Right lobe of liver (tissue), 6 donors: ENCODE measurements at regions not wholly inside any gene's neighbourhood (a gene's known extent, or its start where the extent isn't known, plus 50 kb on each side); places are given as distances from the start of the nearest gene placed in this dataset.
"Not testable (repeated sequence)": the region's sequence is repeated elsewhere in the genome, so short reads cannot be mapped to it uniquely, and the experiment has no call there.

Source experiments
- ATAC-seq, 4 donors: fragments of 200-7000 bp; cut with Tn5 transposase; one replicate each; pipeline ENCODE4 v1.9.1; 2020; ENCODE audit warnings: mild to moderate bottlenecking in 4 of 4, moderate library complexity in 4 of 4
- DNase-seq, 3 donors: peaks; one replicate each; pipeline ENCODE4 v3.0.0-alpha.2; 2020
- H3K27ac ChIP-seq, 3 donors: fragments of 200-600 bp; one replicate each; pipeline ENCODE4 v1.8.0; 2022
- H3K27me3 ChIP-seq, 2 donors: fragments of 200-600 bp; one replicate each; pipeline ENCODE4 v1.8.0; 2022
- H3K36me3 ChIP-seq, 4 donors: fragments of 200-600 bp; sonication (generic) in 1 of 4; one replicate each; pipeline versions ENCODE4 v1.5.1 to v1.8.0; 2017 to 2022; ENCODE audit warnings: control low read depth in 1 of 4
- H3K4me1 ChIP-seq, 4 donors: fragments of 200-600 bp; sonication (generic) in 1 of 4; one replicate each; pipeline versions ENCODE4 v1.5.1 to v1.8.0; 2017 to 2022; ENCODE audit warnings: control low read depth in 1 of 4
- H3K4me3 ChIP-seq, 3 donors: fragments of 200-600 bp; one replicate each; pipeline ENCODE4 v1.8.0; 2022
- H3K9me3 ChIP-seq, 4 donors: fragments of 200-600 bp; sonication (generic) in 1 of 4; one replicate each; pipeline versions ENCODE4 v1.5.1 to v1.8.0; 2017 to 2022; ENCODE audit warnings: control low read depth in 1 of 4
- POLR2A ChIP-seq: fragments of 450-650 bp; IDR thresholded peaks from one replicate; pipeline ENCODE4 v1.6.1; 2017; ENCODE audit warnings: antibody characterized with exemption, mild to moderate bottlenecking
- WGBS: methylation state at CpG from one replicate; pipeline ENCODE4 v1.1.6; 2018; ENCODE audit warnings: low coverage, low lambda C conversion rate; ENCODE audit not compliant: insufficient coverage; ENCODE audit errors: missing lambda C conversion rate; 5-methylcytosine and 5-hydroxymethylcytosine counted together
- intact Hi-C, 2 donors: fragments of 100-400 bp; cut with DNase I; formaldehyde crosslinking; loops; one replicate each; pipeline versions ENCODE4 v1.11.2 to v1.14.1; 2022
- TF ChIP-seq, protein P1 (sequence below), 4 donors: fragments of 200-600 bp in 3 of 4; fragments of 450-650 bp in 1 of 4; IDR thresholded peaks; one replicate each; pipeline versions ENCODE4 v1.5.1 to v1.8.0; 2016 to 2022; ENCODE audit warnings: antibody characterized with exemption in 4 of 4, mild to moderate bottlenecking in 2 of 4
- donor health status: DM: no; HTN: yes; CAD: no.
- donor health status: DM: no; HTN: no; CAD: no.
- donor health status: DM: no; HTN: no; CAD: no.
- donor health status: DM: no; HTN: yes; CAD: no.
- donor health status: DM: no; HTN: yes; CAD: no.

- H3K4me3 ChIP-seq = no peak overlapping the region
- no peak for TF ChIP-seq POLR2A
- TF ChIP-seq, protein P1, sequence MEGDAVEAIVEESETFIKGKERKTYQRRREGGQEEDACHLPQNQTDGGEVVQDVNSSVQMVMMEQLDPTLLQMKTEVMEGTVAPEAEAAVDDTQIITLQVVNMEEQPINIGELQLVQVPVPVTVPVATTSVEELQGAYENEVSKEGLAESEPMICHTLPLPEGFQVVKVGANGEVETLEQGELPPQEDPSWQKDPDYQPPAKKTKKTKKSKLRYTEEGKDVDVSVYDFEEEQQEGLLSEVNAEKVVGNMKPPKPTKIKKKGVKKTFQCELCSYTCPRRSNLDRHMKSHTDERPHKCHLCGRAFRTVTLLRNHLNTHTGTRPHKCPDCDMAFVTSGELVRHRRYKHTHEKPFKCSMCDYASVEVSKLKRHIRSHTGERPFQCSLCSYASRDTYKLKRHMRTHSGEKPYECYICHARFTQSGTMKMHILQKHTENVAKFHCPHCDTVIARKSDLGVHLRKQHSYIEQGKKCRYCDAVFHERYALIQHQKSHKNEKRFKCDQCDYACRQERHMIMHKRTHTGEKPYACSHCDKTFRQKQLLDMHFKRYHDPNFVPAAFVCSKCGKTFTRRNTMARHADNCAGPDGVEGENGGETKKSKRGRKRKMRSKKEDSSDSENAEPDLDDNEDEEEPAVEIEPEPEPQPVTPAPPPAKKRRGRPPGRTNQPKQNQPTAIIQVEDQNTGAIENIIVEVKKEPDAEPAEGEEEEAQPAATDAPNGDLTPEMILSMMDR (IDR thresholded peaks at IDR 0.05) = no peak
- DNase-seq = no peak
- no peaks in the 10 kb centered on the region for H3K4me1 ChIP-seq
- ATAC-seq = peak in 1 of 4 donors; percentile 35
- H3K36me3 ChIP-seq = no peaks in the 10 kb centered on the region
- H3K27ac ChIP-seq = no peak overlapping the region
- 62% methylated on average over 5 of the region's 6 CpGs for WGBS
- intact Hi-C loops = no loop called here
- H3K27me3 ChIP-seq = no peaks in the 10 kb centered on the region
- H3K9me3 ChIP-seq = no peaks in the 10 kb centered on the region
Observed at GRCh38 chr2:61620244-61621159, 82.3 kb upstream of the XPO1 start.

DNA sequence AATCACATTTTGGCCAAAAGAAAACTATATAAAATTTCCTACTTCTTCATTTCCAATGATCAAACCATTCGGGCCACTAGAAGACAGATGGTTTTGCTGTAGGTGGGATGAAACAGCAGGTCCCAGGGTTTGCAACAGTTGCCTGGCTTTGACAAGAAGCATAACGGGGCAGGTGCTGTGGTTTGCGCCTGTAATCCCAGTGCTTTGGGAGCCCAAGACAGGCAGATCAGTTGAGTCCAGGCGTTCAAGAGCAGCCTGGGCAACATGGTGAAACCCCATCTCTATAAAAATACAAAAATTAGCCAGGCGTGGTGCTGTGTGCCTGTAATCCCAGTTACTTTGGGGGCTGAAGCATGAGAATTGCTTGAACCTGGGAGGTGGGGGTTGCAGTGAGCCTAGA is 81.4 kb upstream of the XPO1 start:
- H3K36me3 ChIP-seq = no peaks in the 10 kb centered on the region
- TF ChIP-seq, protein P1 (IDR thresholded peaks at IDR 0.05) = no peak
- TF ChIP-seq POLR2A = no peak
- no peaks in the 10 kb centered on the region for H3K27me3 ChIP-seq
- H3K9me3 ChIP-seq = no peaks in the 10 kb centered on the region
- no peak overlapping the region for H3K27ac ChIP-seq
- ATAC-seq (no peak), DNase-seq (no peak)
- H3K4me3 ChIP-seq = no peak overlapping the region
- intact Hi-C loops = no loop called here
- 91% methylated on average over 5 of the region's 5 CpGs for WGBS
- no peaks in the 10 kb centered on the region for H3K4me1 ChIP-seq

- Histone ChIP-seq H3K4me1 (no peaks in the 10 kb centered on the region), H3K27me3 (no peaks in the 10 kb centered on the region), H3K36me3 (no peaks in the 10 kb centered on the region), H3K4me3 (no peak overlapping the region), H3K9me3 (no peaks in the 10 kb centered on the region), H3K27ac (no peak overlapping the region)
- DNase-seq = no peak
- no peak for TF ChIP-seq POLR2A
- no peak for ATAC-seq
- WGBS = 95% methylated on average over 2 of the region's 2 CpGs
- intact Hi-C loops = no loop called here
Observed at GRCh38 chr2:61617610-61618009, 79.5 kb upstream of the XPO1 start.

GRCh38 chr2:61605245-61605644 is 67.1 kb upstream of the XPO1 start:
- H3K9me3 ChIP-seq = no peaks in the 10 kb centered on the region
- intact Hi-C loops = no loop called here
- 83% methylated on average over 3 of the region's 3 CpGs for WGBS
- no peak for TF ChIP-seq POLR2A
- TF ChIP-seq, protein P1 (IDR thresholded peaks at IDR 0.05) = no peak
- DNase-seq (no peak), ATAC-seq (no peak)
- no peak overlapping the region for H3K4me3 ChIP-seq
- H3K27me3 ChIP-seq = no peaks in the 10 kb centered on the region
- H3K27ac ChIP-seq = no peak overlapping the region
- H3K36me3 ChIP-seq = no peaks in the 10 kb centered on the region
- H3K4me1 ChIP-seq = no peaks in the 10 kb centered on the region

GRCh38 chr2:61604433-61604832 is 66.3 kb upstream of the XPO1 start:
- 83% methylated on average over 2 of the region's 2 CpGs for WGBS
- TF ChIP-seq POLR2A = no peak
- Histone ChIP-seq H3K27me3 (no peaks in the 10 kb centered on the region), H3K4me3 (no peak overlapping the region), H3K4me1 (no peaks in the 10 kb centered on the region), H3K36me3 (no peaks in the 10 kb centered on the region), H3K27ac (no peak overlapping the region), H3K9me3 (no peaks in the 10 kb centered on the region)
- ATAC-seq (no peak), DNase-seq (no peak)
- intact Hi-C loops = no loop called here

DNA sequence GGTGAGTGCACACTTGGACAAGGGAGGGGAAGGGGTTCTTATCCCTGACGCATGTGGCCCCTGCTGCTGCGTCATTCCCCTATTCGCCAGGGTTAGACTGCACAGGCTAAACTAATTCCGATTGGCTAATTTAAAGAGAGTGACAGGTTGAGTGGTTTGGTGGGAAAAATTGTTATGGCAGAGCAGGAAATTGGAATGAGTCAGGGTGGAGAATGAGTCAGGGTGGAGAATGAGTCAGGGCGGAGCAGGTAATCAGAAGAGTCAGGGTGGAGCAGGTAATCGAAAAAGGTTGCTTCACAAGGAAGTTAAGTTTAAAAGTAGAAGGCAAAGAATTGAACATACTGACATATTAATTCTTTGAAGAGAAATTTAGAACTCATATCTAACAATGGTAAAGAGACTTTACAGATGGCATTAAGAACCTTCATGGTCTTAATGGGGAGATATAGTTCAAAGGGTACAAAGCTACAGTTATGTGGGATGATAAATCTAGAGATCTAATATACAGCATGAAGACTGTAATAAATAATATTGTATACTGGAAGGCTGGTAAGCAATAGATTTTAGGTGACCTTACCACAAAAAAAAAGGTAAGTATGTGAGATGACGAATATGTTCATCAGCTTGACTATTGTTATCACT is 60.5 kb upstream of the XPO1 start:
- H3K27me3 ChIP-seq, H3K4me3 ChIP-seq, H3K9me3 ChIP-seq, intact Hi-C loops, ATAC-seq, H3K36me3 ChIP-seq, H3K4me1 ChIP-seq, DNase-seq, H3K27ac ChIP-seq: not testable (repeated sequence)
- WGBS = 88% methylated on average over 7 of the region's 7 CpGs
